SW 1271 (cell line): ENCODE measurements at regions not wholly inside any gene's neighbourhood (a gene's known extent, or its start where the extent isn't known, plus 50 kb on each side); places are given as distances from the start of the nearest gene placed in this dataset.

ENCODE experiments used
- DNase-seq, 2 experiments: peaks; one replicate each; lab custom pipeline; 2025; lab: John Stamatoyannopoulos, UW

GRCh38 chr7:118022546-118022945, 149.3 kb upstream of the CTTNBP2 start:
- no peak for DNase-seq

GRCh38 chr7:118026791-118027190, 153.6 kb upstream of the CTTNBP2 start:
- DNase-seq: no peak

- no peak for DNase-seq
These were observed 155.0 kb upstream of the CTTNBP2 start for GRCh38 chr7:118028226-118028625.

GRCh38 chr7:118029826-118030422, 154.0 kb upstream of the LSM8 start:
- no peak for DNase-seq

- DNase-seq: no peak
These were observed 150.7 kb upstream of the LSM8 start for GRCh38 chr7:118033273-118033672.

GRCh38 chr7:118039963-118040489, 143.9 kb upstream of the LSM8 start:
- no peak for DNase-seq

- no peak for DNase-seq
These were observed 143.4 kb upstream of the LSM8 start for GRCh38 chr7:118040562-118040961.

GRCh38 chr7:118041251-118041878, 142.6 kb upstream of the LSM8 start:
- DNase-seq: no peak

GRCh38 chr7:118045629-118046028, 138.3 kb upstream of the LSM8 start:
- DNase-seq: no peak

- DNase-seq: no peak
These were observed 137.9 kb upstream of the LSM8 start for GRCh38 chr7:118046086-118046485.

- no peak for DNase-seq
These were observed 137.2 kb upstream of the LSM8 start for GRCh38 chr7:118046801-118047200.

- DNase-seq: no peak
These were observed 131.6 kb upstream of the LSM8 start for GRCh38 chr7:118052336-118052735.

- no peak for DNase-seq
These were observed 130.6 kb upstream of the LSM8 start for GRCh38 chr7:118053353-118053752.

GRCh38 chr7:118054529-118054928, 129.4 kb upstream of the LSM8 start:
- DNase-seq: no peak

GRCh38 chr7:118055647-118056046, 128.3 kb upstream of the LSM8 start:
- DNase-seq: no peak

GRCh38 chr7:118057404-118057803, 126.6 kb upstream of the LSM8 start:
- DNase-seq: no peak

GRCh38 chr7:118059209-118059608, 124.8 kb upstream of the LSM8 start:
- no peak for DNase-seq

- no peak for DNase-seq
These were observed 123.3 kb upstream of the LSM8 start for GRCh38 chr7:118060692-118061091.

- DNase-seq: no peak
These were observed 122.6 kb upstream of the LSM8 start for GRCh38 chr7:118061386-118061785.

- DNase-seq: no peak
These were observed 110.9 kb upstream of the LSM8 start for GRCh38 chr7:118072893-118073674.

- no peak for DNase-seq
These were observed 108.0 kb upstream of the LSM8 start for GRCh38 chr7:118075936-118076335.

GRCh38 chr7:118076564-118076963, 107.4 kb upstream of the LSM8 start:
- DNase-seq: no peak

GRCh38 chr7:118078015-118078414, 105.9 kb upstream of the LSM8 start:
- no peak for DNase-seq
